Left ventricle myocardium superior (tissue), 1 donor: ENCODE measurements at regions not wholly inside any gene's neighbourhood (a gene's known extent, or its start where the extent isn't known, plus 50 kb on each side); places are given as distances from the start of the nearest gene placed in this dataset.
"Not testable (repeated sequence)": the region's sequence is repeated elsewhere in the genome, so short reads cannot be mapped to it uniquely, and the experiment has no call there.

Source experiments
- ATAC-seq: fragments of 200-7000 bp; cut with Tn5 transposase; one replicate; pipeline ENCODE4 v1.9.1; 2020; ENCODE audit warnings: mild to moderate bottlenecking, moderate library complexity
- DNase-seq: peaks from one replicate; pipeline ENCODE4 v3.0.0-alpha.2; 2020
- intact Hi-C: fragments of 100-400 bp; cut with micrococcal nuclease; formaldehyde crosslinking; loops from one replicate; pipeline ENCODE4 v1.11.0; 2022
- donor health status: DM: no; HTN: yes; CAD: no; lungs with severe emphysema.

DNA sequence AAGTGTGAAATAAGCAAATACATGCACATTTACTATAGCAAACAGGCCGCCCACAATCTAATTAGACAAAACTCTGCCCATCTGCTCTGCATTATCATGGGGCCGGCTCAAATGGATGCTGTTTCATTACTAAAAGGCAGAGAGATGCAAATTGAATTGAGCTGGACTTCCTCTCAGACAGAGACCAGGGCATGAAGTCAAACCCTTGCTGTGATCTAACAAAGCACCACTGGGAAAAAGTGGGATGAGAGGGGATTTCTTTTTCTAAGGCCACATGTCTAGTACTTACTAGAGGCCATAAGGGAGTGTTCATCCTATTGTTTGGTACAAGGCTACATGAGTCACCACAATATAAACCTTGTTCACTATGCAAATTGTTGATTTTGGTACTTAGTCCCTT lies 614.7 kb downstream of the ISL1 start:
- ATAC-seq (no peak), DNase-seq (no peak)
- intact Hi-C loops, result no loop called here

DNA sequence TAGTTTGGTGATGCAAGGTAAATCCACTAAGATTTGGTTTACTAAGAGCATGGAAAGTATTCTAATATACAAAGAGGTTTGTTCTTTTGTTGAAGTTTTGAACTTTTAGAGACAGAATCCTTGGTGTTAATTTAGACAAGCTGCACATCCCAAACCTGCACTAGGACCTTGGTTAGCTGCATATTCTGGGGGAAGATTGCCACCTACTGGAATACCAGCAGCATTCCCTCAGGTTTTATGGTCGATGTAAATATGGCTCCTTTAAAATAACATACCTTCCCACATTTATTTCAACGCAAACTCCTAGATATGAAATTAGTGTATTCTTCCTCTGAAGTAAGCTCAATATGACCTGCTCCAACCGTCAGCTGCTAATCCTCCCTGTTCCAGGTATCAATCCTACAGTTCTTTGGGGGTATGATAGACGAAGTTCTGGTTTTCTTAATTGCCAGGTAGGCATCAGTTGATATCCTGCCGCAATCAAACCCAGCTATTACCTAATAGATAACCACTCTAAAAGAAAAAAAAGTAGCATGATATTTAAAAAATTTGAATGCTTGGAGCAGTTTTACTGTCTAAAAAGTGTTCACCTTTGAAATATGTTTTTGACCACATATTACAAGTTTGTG lies 624.1 kb downstream of the ISL1 start:
- intact Hi-C loops, result loop anchor here (10.0 kb wide), 1 partner anchor 1053 kb away; no protein-coding TSS in a partner anchor
- no peak for DNase-seq
- ATAC-seq, result no peak

- DNase-seq, result no peak
- no peak for ATAC-seq
- intact Hi-C loops, result no loop called here
Measured at GRCh38 chr5:52010454-52010853, 627.2 kb downstream of the ISL1 start.

DNA sequence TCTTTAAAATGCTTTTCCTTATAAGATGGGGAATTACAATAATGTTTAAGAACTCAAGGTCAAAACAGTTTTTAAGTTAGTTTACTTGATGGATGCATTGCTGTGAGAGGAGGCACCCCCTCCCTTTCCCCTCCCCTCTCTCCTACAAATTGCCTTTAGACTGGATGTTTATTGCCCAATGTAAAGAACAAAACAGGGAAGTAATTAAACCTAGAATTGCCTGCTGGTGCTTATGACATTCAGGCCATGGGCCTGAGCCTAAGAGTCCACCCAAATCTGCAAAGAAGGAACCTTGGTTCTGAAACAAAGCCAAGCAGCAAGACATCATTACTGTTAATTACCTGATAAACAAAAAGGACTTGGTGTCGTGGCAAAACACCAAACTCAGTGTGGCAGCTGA lies 630.3 kb downstream of the ISL1 start:
- DNase-seq, result no peak
- intact Hi-C loops, result no loop called here
- no peak for ATAC-seq

- DNase-seq (no peak), ATAC-seq (peak; percentile 54)
- intact Hi-C loops, result no loop called here
Measured at GRCh38 chr5:52015760-52016159, 632.5 kb downstream of the ISL1 start.

- intact Hi-C loops, result no loop called here
- no peak for ATAC-seq
- no peak for DNase-seq
Measured at GRCh38 chr5:52017567-52017966, 634.3 kb downstream of the ISL1 start.

DNA sequence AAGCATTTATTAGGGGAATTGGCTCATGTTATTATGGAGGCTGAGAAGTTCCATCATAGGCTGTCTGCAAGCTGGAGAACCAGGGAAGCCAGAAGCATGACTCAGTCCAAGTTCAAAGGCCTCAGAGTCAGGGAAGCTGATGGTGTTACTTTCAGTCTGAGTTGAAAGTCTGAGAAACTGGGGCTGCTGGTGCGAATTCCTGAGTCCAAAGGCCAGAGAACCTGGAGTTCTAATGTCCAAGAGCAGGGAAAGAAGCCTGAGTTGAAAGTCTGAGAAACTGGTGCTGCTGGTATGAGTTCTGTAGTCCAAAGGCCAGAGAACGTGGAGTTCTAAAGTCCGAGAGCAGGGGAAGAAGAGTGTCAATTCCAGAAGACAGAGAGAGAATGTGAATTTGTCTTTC lies 641.1 kb downstream of the ISL1 start:
- DNase-seq, result no peak
- intact Hi-C loops, result no loop called here
- no peak for ATAC-seq

DNA sequence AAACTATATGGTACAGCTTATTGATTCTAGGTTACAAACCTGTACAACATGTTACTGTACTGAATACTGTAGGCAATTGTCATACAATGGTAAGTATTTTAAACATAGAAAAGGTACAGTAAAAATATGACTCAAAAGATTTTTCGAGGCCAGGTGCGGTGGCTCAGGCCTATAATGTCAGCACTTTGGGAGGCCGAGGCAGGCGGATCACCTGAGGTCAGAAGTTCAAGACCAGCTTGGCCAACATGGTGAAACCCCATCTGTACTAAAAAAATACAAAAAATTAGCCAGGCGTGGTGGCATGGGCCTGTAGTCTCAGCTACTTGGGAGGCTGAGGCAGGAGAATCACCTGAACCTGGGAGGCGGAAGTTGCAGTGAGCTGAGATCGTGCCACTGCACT lies 646.6 kb downstream of the ISL1 start:
- intact Hi-C loops, DNase-seq, ATAC-seq: not testable (repeated sequence)

GRCh38 chr5:52041842-52042241 lies 658.6 kb downstream of the ISL1 start:
- no peak for DNase-seq
- no peak for ATAC-seq
- intact Hi-C loops, result no loop called here

DNA sequence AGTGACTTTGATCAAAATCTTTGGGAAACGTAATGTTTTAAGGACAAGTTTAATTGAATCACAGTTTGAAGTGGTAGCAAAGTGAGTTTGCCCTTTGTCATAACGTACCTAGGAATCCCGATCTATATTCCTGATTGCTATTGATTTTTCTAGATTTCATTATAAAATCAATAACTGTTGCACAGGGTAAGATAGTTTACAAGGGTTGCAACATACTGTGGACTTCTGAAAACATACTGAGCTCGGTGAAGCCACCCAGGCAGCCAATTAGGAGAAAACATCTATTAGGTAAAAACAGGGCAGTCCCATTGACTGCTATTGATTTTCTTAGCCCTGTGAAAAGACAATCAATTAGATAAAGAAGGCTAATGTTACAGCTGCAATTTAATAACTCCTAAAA lies 659.9 kb downstream of the ISL1 start:
- ATAC-seq (no peak), DNase-seq (no peak)
- intact Hi-C loops, result no loop called here

DNA sequence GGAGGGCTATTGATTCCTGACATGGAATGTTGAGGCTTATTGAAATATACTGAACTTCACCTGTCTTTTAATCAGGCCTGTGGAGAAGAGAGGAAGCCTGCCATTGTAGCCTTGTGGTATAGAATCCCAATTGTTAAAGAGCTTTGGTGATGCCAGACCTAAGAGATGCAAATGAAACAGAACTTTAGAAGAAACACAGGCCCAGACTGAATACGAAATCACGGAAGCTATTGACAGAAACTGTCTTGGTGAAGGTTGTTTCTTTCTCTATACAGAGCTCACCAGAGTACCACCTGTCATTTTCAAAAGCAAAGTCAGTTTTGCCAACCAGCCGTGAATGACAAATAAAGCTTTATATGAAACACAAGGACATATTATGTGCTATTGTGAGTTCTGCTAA lies 660.3 kb downstream of the ISL1 start:
- DNase-seq (no peak), ATAC-seq (no peak)
- intact Hi-C loops, result no loop called here

- intact Hi-C loops, result no loop called here
- DNase-seq, result no peak
- ATAC-seq, result no peak
Measured at GRCh38 chr5:52051759-52052158, 668.5 kb downstream of the ISL1 start.

GRCh38 chr5:52063186-52063585 lies 679.9 kb downstream of the ISL1 start:
- intact Hi-C loops, result no loop called here
- ATAC-seq (no peak), DNase-seq (no peak)

- DNase-seq (no peak), ATAC-seq (no peak)
- intact Hi-C loops, result no loop called here
Measured at GRCh38 chr5:52065182-52065581, 681.9 kb downstream of the ISL1 start.

GRCh38 chr5:52069997-52070396 lies 686.7 kb downstream of the ISL1 start:
- ATAC-seq (no peak), DNase-seq (no peak)
- intact Hi-C loops, result no loop called here

GRCh38 chr5:52073993-52074689 lies 690.9 kb downstream of the ISL1 start:
- intact Hi-C loops, result no loop called here
- ATAC-seq, result no peak
- no peak for DNase-seq

GRCh38 chr5:52077941-52078815 lies 694.9 kb downstream of the ISL1 start:
- intact Hi-C loops, result no loop called here

DNA sequence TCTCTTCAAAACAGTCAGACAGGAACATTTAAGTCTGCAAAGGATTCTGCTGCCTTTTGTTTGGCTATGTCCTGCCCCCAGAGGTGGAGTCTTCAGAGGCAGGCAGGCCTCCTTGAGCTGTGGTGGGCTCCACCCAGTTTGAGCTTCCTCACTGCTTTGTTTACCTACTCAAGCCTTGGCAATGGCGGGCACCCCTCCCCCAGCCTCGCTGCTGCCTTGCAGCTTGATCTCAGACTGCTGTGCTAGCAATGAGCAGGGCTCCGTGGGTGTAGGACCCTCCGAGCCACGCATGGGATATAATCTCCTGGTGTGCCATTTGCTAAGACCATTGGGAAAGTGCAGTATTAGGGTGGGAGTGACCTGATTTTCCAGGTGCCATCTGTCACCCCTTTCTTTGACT lies 685.4 kb upstream of the ITGA1 start:
- intact Hi-C loops, ATAC-seq, DNase-seq: not testable (repeated sequence)

More at GRCh38 chr5:52077941-52078815, 694.9 kb downstream of the ISL1 start:
- ATAC-seq (no peak), DNase-seq (no peak)

GRCh38 chr5:52107210-52107905 lies 680.4 kb upstream of the ITGA1 start:
- no peak for ATAC-seq
- no peak for DNase-seq
- intact Hi-C loops, result no loop called here

- no peak for ATAC-seq
- intact Hi-C loops, result no loop called here
- no peak for DNase-seq
Measured at GRCh38 chr5:52119768-52120167, 667.9 kb upstream of the ITGA1 start.
